ENCODE measurements at regions not wholly inside any gene's neighbourhood (a gene's known extent, or its start where the extent isn't known, plus 50 kb on each side); places are given as distances from the start of the nearest gene placed in this dataset.

- no peak for DNase-seq (ENCODE audit: low read depth)
- H3K4me3 ChIP-seq (ENCODE audit: control insufficient read depth, low read depth, low read length), result no peak overlapping the region
- TF ChIP-seq CTCF (conservative IDR thresholded peaks at IDR 0.05; ENCODE audit: control insufficient read depth, insufficient read depth, low read depth, low read length), result no peak
Observed at GRCh38 chr9:2964470-2964869, 120.6 kb upstream of the PUM3 start.

DNA sequence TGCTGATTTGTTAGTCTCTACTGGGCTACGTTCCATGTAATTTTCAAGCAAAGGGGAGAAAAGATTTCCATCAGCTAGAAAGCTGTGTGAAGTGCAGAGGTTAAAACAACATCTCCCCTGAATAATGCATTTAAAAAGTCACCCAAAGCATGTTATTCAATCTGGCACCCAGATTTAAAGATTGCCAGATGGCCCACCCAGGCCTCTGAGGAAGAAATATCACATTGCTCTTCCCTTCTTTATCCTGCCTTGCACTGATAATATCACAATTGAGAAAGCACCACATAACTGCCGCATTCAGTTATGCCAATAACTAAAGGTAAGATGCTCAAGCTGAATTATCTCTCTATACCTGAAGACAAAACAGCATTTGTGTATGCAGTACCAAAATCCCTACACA, 119.4 kb upstream of the PUM3 start:
- no peak for DNase-seq (ENCODE audit: low read depth)
- TF ChIP-seq CTCF (conservative IDR thresholded peaks at IDR 0.05; ENCODE audit: control insufficient read depth, insufficient read depth, low read depth, low read length), result no peak
- no peak overlapping the region for H3K4me3 ChIP-seq (ENCODE audit: control insufficient read depth, low read depth, low read length)

DNA sequence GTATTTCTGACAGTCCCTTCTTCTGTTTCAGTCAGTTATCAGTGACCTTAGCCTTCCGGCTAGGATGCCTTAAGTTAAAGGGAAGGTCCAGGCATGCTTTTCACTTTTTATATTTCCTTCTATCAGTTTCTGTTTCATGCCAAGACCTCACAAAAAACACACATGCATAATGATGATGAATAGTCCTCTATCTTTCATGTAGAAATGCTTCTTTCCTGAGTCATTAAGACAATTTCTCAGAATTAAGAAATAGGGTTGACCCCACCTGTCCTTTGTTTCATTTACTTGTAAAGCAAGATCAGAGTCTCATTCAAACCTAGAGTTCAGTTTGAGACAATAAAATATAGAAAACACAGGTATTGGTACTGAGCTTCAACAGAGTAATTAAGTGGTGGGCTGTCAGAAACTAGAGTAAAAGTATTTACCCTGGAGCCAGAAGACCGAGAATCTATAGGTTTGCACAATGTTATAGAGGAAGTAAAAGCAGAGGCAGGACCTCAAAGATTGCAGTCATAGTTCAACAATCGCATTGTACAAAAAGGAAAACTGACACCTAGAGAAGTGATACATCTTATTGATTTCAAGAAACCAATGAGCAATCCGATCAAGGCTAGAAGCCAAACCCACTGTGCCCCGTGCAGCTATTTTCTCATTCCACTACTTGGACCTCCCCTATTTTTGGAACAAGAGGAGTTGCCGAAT, 118.7 kb upstream of the PUM3 start:
- no peak for TF ChIP-seq CTCF (conservative IDR thresholded peaks at IDR 0.05; ENCODE audit: control insufficient read depth, insufficient read depth, low read depth, low read length)
- DNase-seq (ENCODE audit: low read depth), result no peak

DNA sequence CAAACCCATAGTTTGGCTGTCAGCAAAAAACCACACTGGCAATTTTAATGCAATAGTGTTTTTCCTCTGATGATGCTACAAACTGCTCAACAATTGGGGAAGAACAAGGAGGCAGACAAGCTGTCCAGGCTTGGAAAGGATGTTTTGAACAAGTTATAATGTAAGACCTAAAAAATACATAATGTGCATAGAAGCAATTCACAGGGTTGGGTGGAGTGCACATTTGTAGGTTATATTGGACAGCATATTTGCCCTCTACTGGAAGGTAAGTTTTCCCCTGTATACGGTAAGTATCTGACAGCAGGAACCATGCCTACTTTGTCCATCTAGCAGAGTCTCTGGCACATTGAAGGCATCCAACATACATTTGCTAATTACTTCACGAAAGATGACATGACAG, 114.3 kb upstream of the PUM3 start:
- TF ChIP-seq CTCF (conservative IDR thresholded peaks at IDR 0.05; ENCODE audit: control insufficient read depth, insufficient read depth, low read depth, low read length), result no peak
- DNase-seq (ENCODE audit: low read depth), result no peak
- no peak overlapping the region for H3K4me3 ChIP-seq (ENCODE audit: control insufficient read depth, low read depth, low read length)

More for the DNA sequence above, 118.7 kb upstream of the PUM3 start:
- H3K4me3 ChIP-seq (ENCODE audit: control insufficient read depth, low read depth, low read length), result no peak overlapping the region

- no peak for DNase-seq (ENCODE audit: low read depth)
- TF ChIP-seq CTCF (conservative IDR thresholded peaks at IDR 0.05; ENCODE audit: control insufficient read depth, insufficient read depth, low read depth, low read length), result no peak
- no peak overlapping the region for H3K4me3 ChIP-seq (ENCODE audit: control insufficient read depth, low read depth, low read length)
Observed at GRCh38 chr9:2957656-2958200, 113.8 kb upstream of the PUM3 start.

GRCh38 chr9:2955575-2955974, 111.7 kb upstream of the PUM3 start:
- no peak for TF ChIP-seq CTCF (conservative IDR thresholded peaks at IDR 0.05; ENCODE audit: control insufficient read depth, insufficient read depth, low read depth, low read length)
- DNase-seq (ENCODE audit: low read depth), result no peak
- H3K4me3 ChIP-seq (ENCODE audit: control insufficient read depth, low read depth, low read length), result no peak overlapping the region
